Right ventricle myocardium inferior (tissue), 1 donor: ENCODE measurements at regions not wholly inside any gene's neighbourhood (a gene's known extent, or its start where the extent isn't known, plus 50 kb on each side); places are given as distances from the start of the nearest gene placed in this dataset.

Experiments used
- ATAC-seq: fragments of 200-7000 bp; cut with Tn5 transposase; one replicate; pipeline ENCODE4 v1.9.1; 2020; ENCODE audit warnings: mild to moderate bottlenecking, moderate library complexity
- DNase-seq: peaks from one replicate; pipeline ENCODE4 v3.0.0; 2021; ENCODE audit errors: missing footprints
- intact Hi-C: fragments of 100-400 bp; cut with DNase I; formaldehyde crosslinking; loops from one replicate; pipeline ENCODE4 v1.11.0; 2022
- donor health status: DM: no; HTN: yes; CAD: no; lungs with severe emphysema.

DNA sequence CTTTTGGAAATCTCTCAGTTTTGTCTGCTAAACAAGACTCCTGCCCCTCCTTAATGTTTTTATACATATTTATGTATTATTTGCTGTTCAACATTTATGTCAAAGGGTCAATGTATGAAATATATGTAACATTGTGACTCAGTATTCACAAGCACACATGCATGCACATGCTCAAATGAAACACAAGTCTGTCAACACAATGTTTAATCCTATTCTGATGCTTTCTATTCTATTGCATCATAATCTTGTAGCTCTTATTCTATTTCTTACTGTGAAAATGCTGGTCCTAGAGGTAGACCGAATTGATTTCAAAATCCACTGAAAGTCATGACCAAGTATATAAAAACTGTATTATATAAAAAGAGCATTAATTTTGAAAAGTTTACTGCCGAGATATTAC lies 1463.3 kb downstream of the C4orf33 start:
- intact Hi-C loops: no loop called here
- DNase-seq: no peak
- ATAC-seq: no peak

DNA sequence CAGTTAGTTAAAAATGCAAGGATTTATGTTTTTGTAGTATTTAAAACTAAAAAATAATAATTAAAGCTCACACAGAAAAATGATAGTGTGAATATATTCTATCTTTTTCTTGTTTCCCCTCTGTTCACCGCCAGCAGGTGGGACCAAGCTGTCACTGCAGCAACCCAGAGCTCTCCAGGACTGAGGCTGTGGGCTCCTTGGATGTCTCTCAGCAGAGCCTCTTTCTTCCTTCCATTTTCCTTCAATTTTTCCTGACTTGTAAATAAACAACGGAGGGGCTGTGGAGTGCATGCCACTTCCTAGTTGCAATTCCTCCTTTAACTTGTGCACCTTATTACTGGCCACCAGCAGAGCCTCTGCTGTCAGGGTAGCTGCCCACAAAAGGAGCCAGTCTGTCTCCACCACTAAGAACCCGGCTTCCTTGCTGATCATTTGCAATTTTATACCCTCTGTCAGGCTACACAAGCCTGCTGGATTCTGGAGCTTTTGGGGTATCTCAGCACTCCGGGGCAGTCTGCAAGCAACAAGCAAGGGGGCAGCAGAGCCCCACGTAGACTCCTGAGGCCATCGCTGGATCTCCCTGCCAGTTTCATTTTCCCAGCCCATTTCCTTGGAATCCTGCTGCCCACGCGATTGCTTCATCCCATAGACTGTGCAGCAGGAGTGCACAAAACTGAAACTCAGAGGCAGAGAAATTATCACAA lies 1467.4 kb downstream of the C4orf33 start:
- ATAC-seq: peak; percentile 75
- no peak for DNase-seq
- intact Hi-C loops: no loop called here

DNA sequence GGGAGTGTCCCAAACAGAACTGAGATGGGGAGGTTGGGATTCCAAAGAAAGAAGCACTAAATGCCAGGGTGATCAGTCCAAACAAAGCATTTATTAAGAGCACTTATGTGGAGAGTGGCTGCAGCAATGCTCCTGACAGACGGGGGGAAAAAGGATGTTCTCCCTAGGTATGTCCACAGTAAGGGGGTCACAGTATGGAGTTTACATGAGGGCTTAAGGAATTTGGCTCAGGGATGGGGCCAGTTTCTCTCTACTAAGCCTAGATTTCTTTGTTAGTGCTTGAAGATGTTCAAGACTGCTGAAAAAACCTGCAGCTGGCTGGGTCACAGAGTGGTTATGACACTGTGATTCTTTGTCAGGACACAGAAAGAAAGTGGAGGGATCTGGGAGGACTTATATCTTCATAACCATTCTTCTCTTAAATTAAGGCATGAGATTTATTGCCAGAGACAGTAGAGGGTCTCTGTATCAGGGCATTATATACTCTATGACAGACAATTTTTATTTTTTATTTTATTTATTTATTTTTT lies 1468.0 kb downstream of the C4orf33 start:
- ATAC-seq: no peak
- intact Hi-C loops: no loop called here
- DNase-seq: no peak

DNA sequence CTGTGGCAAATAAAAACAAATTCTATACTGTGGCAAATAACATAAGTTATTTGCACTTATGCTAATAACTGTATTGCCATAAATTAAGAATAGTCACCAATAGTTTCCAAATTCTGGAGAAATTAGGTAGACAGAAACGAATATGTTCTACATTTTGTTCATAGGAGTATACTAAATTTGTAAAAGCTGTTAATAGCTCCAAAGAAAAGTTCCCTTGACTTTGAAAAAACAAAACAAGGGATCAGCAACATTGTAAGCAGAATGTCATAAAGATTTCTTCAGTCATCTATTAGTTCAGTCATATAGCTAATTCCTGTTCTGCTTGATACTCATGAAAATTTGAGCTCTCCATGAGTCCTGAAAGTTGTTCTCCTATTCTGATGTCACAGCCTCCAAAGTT lies 1472.8 kb downstream of the C4orf33 start:
- intact Hi-C loops: no loop called here
- no peak for DNase-seq
- ATAC-seq: no peak

DNA sequence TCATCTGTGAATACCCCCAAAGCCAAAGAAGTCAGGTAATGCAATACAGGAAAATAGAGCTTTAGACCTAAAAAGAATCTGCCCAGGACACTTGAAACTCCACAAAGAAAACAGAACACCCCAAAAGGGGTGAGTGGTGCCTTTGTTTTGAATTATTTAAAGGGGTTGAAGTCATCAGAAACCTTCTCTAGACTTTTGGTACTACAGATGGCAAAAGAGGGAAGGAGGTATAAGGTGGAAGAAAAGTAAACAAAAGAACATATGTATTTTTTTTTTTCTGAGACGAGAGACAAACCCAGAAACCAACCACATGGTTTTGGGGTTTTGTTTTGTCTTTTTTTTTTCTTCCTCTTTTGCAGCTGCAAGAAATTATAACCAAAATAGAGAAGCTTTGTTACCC lies 1477.8 kb downstream of the C4orf33 start:
- ATAC-seq: no peak
- intact Hi-C loops: no loop called here
- no peak for DNase-seq

DNA sequence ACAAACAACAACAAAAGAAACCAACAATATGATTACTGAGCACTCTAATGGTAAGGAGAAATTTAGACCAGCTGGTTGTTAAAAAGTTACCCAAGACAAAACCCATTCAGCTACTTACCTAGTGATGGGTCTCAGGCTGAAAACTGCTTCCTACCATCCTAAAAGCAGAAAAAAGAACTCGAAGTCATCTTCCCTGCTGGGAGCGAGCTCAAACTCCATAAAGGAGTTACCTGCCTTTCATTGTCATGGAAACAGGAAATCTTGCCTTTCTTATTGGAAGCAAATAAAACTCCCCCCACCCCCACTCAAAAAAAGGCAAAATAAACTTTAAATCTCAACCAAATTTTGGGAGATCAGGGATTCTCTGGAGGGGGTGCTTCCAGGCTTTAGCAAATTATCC lies 1478.3 kb downstream of the C4orf33 start:
- intact Hi-C loops: no loop called here
- no peak for DNase-seq
- ATAC-seq: no peak

DNA sequence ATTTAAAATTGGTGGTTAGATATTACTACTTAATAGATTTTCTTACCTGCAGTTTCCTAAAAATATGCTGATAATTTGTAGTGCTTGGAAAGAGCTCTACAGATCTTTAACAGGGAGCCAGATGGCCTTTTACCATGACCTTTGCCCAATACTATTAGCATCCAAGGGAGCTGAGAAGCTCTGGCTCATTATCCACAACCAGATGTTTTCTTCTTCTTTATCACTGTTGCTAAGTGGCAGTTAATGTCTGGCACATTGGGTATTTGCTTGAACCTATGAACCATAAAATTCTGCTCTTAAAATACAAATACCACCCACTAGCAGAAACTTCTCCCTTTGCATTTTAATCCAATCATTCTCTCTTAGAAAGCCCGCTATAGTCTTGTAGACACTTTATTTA lies 1480.3 kb downstream of the C4orf33 start:
- no peak for DNase-seq
- no peak for ATAC-seq
- intact Hi-C loops: no loop called here

DNA sequence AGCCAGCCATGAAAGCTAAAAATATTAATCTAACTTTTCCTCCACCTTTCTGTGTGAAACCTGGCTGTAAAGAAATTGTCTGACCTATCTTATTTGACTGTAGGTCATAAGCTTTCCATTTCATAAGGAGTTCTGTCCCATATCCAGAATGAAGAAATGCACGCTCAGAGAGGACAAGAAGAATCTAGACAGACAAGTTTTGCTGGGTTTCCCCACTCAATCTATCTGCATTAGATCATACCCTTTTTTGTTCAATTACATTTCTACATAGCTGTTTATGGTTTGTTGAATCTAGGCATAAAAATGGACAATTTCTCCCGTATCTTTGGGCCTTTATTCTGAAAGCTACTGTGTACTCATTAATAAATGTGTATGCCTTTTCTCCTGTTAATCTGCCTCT lies 1495.1 kb downstream of the C4orf33 start:
- no peak for ATAC-seq
- intact Hi-C loops: no loop called here
- DNase-seq: no peak

DNA sequence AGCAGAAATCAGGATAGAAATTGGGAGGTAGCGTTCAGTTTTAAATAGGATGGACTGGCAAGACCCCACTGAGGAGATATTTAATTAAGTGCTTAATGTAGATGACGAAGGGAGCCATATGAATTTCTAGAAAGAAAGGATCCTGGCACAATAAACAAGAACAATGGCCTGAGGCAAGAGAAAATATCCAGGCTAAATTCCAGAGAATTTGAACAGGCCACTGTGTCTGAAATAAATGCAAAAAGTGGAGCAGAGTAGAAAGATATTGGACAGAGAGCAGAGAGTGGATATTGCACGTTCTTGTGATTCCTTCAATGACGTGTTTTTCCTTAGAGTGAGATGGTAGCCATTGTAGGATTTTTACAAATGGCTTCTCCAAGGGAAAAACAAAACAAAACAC lies 1504.8 kb downstream of the C4orf33 start:
- no peak for DNase-seq
- ATAC-seq: no peak
- intact Hi-C loops: no loop called here

DNA sequence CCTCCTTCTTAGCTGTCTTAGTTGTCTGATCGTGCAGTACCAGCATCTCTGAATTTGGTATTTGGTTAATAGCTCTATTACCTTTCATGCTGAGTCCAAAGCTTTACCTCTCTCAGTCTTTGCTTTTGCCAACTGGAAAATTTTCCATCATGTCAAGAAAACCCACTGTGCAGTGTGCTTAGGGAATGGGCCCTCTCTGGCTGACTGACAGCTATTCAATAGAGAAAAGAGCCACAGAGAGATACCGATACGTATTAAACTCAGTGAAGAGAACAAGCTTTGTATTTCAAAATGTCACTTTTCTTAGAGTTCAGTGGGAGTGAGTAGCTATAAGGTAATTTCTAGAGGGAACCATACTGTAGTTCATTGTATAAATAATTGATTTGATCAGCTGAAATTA lies 1507.1 kb downstream of the C4orf33 start:
- no peak for ATAC-seq
- no peak for DNase-seq
- intact Hi-C loops: no loop called here

DNA sequence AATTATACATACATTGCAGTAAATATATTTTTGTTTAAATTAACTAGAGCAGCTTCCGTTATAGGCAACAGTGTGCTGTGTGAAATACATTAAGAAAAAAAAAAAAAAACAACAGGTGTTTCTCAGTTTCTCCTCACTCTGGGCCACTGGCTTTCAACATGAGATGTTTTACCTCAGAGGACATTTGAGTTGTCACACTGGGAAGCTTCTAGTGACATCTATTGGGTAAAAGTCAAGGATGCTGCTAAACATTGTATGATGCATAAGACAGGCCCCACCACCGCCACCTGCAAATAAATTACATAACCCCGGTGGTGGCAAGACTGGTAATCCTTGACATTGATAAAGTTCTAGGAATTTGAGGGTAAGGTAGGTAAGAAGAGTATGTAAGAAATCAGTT lies 1512.2 kb downstream of the C4orf33 start:
- DNase-seq: no peak

DNA sequence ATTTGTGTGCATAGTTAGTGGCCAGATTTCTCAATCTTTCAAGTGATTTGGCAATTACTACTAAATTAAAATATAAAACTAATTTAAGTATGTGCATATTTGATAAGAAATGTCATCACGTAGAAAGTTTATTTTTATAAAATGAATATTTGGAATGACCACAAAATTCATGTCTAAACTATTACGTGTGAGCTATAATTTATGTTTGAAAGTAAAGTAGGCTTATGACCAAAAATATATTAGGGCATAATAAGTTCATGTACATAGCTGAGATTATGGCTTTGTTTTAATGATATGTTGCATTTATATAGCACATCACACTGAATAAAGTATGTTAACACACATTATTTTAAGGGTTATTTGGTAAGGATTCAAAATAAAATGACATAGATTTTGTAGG lies 1532.6 kb downstream of the C4orf33 start:
- no peak for DNase-seq
- intact Hi-C loops: no loop called here
- ATAC-seq: no peak

More for the DNA sequence above, 1512.2 kb downstream of the C4orf33 start:
- intact Hi-C loops: no loop called here
- no peak for ATAC-seq

DNA sequence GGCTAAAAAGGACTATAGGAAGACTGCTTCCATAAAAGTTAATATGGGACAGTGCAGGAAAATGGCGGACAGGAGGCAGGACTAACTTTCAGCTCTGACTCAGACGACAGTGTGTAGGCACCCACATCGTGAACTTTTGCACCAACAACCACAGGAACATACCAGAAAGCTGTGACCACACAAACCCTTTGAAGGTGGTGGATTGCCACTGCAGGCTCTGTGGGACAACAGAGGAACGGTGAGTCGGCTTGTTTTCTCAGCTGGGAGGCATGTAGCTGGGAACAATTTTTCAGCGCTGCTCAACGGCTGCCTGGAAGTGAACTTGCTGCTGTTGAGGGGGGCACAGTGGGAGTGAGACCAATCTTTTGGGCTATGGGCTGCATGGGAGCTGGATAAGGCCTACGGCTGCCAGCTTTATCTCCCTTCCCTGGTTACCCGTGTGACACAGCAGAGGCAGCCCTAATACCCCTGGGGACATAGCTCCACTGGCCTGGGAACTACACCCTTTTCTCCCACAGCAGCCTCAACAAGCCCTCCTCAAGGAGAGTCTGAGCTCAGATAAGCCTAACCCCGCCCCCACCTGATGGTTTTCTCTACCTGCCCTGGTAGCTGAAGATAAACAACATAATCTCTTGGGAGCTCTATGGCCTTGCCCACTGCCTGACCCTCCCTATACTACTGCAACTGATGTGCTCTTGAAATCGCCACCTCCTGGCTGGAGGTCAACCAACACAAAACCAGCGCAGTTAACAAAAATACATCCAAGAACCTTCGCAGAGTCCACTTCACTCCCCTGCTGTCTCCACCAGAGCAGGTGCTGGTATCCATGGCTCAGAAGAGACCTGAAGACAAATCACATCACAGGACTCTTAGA lies 1537.0 kb downstream of the C4orf33 start:
- intact Hi-C loops: no loop called here
- ATAC-seq (no peak), DNase-seq (no peak)

DNA sequence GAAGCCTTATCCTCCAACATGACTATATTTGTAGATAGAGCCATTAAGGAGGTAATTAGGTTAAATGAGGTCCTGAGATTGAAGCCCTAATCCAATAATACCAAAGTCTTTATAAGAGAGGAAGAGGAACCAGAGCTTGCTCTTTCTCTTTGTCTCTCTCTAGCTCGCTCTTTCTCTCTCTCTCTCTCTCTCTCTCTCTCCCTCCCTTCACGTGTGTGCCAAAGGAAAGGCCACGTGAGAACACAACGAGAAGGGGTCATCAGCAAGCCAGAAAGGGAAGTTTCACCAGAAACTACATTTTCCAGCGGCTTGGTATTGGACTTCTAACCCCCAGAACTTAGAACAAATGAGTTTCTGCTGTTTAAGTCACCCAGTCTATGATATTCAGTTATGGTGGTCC lies 1540.5 kb downstream of the C4orf33 start:
- ATAC-seq (no peak), DNase-seq (no peak)
- intact Hi-C loops: no loop called here

DNA sequence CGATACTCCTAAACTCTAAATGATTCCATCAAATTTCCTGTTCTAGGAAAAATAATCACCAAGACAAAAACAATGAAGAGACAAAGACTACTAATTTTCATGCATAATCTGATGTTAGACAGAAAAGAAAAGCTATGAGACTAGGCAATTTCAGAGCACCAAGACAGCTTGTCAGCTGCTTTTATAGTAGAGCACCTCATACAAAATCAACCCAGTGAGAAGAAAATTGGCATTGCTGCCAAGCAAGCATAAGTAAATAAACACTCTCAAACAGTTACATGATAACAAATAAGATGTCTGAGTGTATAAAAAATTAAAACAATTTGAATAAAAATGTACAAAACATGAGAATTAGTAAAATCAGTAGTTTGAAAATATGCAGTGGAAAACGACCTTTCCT lies 1544.6 kb downstream of the C4orf33 start:
- ATAC-seq: no peak
- intact Hi-C loops: no loop called here
- no peak for DNase-seq

DNA sequence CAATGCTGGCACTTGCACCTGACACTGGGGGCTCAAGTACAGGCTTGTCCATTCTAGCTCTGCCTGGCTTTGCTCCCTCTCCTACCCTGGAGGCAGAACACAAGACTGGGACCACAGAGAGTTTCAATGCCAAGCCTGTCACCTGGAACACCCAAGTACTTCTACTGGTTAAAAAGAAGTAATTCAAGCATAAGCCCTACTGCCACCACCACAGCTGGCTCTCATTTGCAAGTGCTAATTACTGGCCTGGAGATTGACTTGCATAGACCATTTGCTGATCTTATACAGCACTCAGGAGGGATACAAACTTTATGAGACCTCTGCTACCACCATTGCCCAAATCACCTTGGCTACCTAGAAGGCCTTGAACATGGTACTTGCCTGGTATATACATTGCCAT lies 1550.9 kb downstream of the C4orf33 start:
- DNase-seq (no peak), ATAC-seq (no peak)
- intact Hi-C loops: no loop called here

DNA sequence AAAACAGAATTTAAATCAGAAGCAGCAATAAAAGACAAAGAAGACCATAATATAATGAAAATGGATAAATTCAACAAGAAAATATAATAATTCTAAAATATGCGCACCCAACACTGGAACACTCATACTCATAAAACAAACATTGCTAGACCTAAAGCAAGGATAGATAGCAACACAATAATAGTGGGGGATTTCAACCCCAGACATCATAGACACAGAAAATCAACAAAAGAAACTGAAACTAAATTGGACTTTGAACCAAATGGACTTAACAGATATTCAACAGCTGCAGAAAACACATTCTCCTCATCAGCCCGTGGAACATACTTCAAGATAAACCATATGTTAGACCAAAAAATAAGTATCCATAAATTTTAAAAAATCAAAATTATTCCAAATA lies 1552.6 kb downstream of the C4orf33 start:
- ATAC-seq: no peak
- intact Hi-C loops: no loop called here
- no peak for DNase-seq

DNA sequence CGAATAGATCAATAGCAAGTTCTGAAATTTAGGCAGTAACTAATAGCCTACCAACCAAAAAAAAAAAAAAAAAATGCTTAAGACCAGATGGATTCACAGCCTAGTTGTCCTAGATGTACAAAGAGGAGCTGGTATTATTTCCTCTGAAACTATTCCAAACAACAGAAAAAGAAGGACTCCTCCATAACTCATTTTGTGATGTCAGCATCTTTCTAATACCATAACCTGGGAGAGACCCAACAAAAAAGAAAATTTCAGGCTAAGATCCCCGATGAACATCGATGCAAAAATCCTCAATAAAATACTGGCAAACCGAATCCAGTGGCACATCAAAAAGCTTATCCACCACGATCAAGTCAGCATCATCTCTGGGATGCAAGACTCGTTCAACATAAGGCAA lies 1557.9 kb downstream of the C4orf33 start:
- ATAC-seq (no peak), DNase-seq (no peak)
- intact Hi-C loops: no loop called here

DNA sequence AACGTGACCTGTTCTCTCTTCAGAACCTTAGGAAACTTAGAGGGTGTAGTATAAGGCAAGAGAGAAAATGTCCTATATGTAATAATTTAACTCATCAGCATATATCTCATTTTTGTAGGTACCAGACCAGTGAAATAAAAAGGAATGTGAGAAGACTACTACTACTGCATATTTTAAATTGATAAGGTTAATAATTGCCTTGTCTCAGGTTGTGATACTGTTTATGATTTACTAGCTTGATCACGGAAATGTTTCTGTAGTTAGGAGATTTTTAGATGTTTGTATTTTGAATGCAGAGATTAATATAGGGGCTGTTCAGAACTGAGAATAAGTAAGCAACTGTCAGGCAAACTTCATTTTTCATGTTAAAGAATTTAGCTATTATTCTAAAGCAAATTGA lies 1563.4 kb downstream of the C4orf33 start:
- ATAC-seq (no peak), DNase-seq (no peak)
- intact Hi-C loops: no loop called here

DNA sequence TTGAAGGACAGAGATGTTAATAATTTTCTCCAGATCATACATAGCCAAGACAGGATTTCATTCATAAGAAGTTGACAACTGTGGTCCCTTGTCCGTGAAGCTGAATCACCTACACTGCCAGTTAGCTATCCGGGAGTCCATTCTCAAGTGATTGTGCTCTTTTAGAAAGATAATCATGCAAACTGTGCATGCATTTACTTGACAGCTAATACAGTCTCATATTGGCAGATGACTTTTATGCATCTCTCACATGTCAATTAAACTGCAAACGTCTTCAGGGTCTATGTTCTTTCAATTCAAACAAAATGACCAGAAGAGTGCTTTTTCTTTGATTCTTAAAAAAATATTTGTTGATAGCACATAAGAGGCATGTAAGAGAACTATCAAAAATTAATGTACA lies 1572.9 kb downstream of the C4orf33 start:
- ATAC-seq (no peak), DNase-seq (no peak)
- intact Hi-C loops: no loop called here
